MCF 10A (cell line): ENCODE measurements at regions not wholly inside any gene's neighbourhood (a gene's known extent, or its start where the extent isn't known, plus 50 kb on each side); places are given as distances from the start of the nearest gene placed in this dataset.

Experiments used
- BruUV-seq: library from RNA; stranded (reverse); fragments of 400-500 nt; replicated peaks from 2 replicates; lab custom pipeline; 2021; lab: Mats Ljungman, UMichigan
- CTCF ChIA-PET: fragments of 300-600 bp; sonication (Branson Sonifier 250); formaldehyde crosslinking; extraction: SDS; loops from one replicate; lab custom pipeline; 2021; ENCODE audit warnings: antibody characterized with exemption, inconsistent platforms; lab: Yijun Ruan, JAX
- POLR2A ChIA-PET: fragments of 300-600, 350-650 bp; sonication (Branson Sonifier 250); formaldehyde crosslinking; extraction: SDS; loops from one replicate; lab custom pipeline; 2020; ENCODE audit warnings: antibody characterized with exemption, inconsistent platforms; lab: Yijun Ruan, JAX
- DNase-seq: peaks from one replicate; pipeline ENCODE4 v3.0.0-alpha.2; 2018; ENCODE audit not compliant: unreplicated experiment
- H3K27ac Mint-ChIP-seq: one replicate; pipeline ENCODE4 v1.8.0; 2022; ENCODE audit warnings: mild to moderate bottlenecking, low read depth, mixed read lengths; ENCODE audit not compliant: unreplicated experiment
- H3K27me3 Mint-ChIP-seq: one replicate; pipeline ENCODE4 v1.8.0; 2022; ENCODE audit warnings: mixed read lengths; ENCODE audit not compliant: insufficient read depth, unreplicated experiment
- H3K36me3 Mint-ChIP-seq: one replicate; pipeline ENCODE4 v1.8.0; 2022; ENCODE audit warnings: mild to moderate bottlenecking, moderate library complexity, mixed read lengths; ENCODE audit not compliant: insufficient read depth, unreplicated experiment
- H3K4me1 Mint-ChIP-seq: one replicate; pipeline ENCODE4 v1.8.0; 2022; ENCODE audit warnings: mixed read lengths; ENCODE audit not compliant: insufficient read depth, unreplicated experiment
- H3K4me3 Mint-ChIP-seq: one replicate; pipeline ENCODE4 v1.8.0; 2022; ENCODE audit warnings: mild to moderate bottlenecking, moderate library complexity, mixed read lengths; ENCODE audit not compliant: unreplicated experiment
- H3K9me3 Mint-ChIP-seq: one replicate; pipeline ENCODE4 v1.8.0; 2022; ENCODE audit warnings: mixed read lengths; ENCODE audit not compliant: unreplicated experiment
- CTCF ChIP-seq: fragments of 200-600 bp; IDR thresholded peaks from one replicate; pipeline ENCODE4 v1.8.0; 2022; ENCODE audit warnings: antibody characterized with exemption, mild to moderate bottlenecking; ENCODE audit not compliant: unreplicated experiment
- intact Hi-C: fragments of 100-400 bp; cut with micrococcal nuclease; formaldehyde crosslinking; loops from 2 replicates; pipeline ENCODE4 v1.14.1; 2022

GRCh38 chr6:147667082-147667481 lies 158.6 kb downstream of the SAMD5 start:
- DNase-seq, result no peak
- no peak for TF ChIP-seq CTCF
- CTCF ChIA-PET, result interaction anchor here (0.5 to 1.2 kb wide), 3 partner anchors 8 to 401 kb away, joined by 3 read pairs; no protein-coding TSS in a partner anchor
- POLR2A ChIA-PET, result no interaction called here
- no TSS peak for BruUV-seq
- Mint-ChIP-seq H3K9me3 (peaks cover 18% of the 10 kb centered on the region), H3K4me1 (no peaks in the 10 kb centered on the region), H3K27ac (no peak overlapping the region), H3K36me3 (no peaks in the 10 kb centered on the region), H3K27me3 (no peaks in the 10 kb centered on the region), H3K4me3 (no peak overlapping the region)
- intact Hi-C loops, result no loop called here

GRCh38 chr6:147674099-147674498 lies 165.6 kb downstream of the SAMD5 start:
- no peak for DNase-seq
- H3K27ac Mint-ChIP-seq, result no peak overlapping the region
- BruUV-seq, result no TSS peak
- no peaks in the 10 kb centered on the region for H3K36me3 Mint-ChIP-seq
- no peaks in the 10 kb centered on the region for H3K4me1 Mint-ChIP-seq
- POLR2A ChIA-PET, result interaction anchor here (0.7 kb wide), 1 partner anchor 153 kb away, joined by 3 read pairs; no protein-coding TSS in a partner anchor
- no peaks in the 10 kb centered on the region for H3K27me3 Mint-ChIP-seq
- TF ChIP-seq CTCF, result no peak
- H3K9me3 Mint-ChIP-seq, result peaks cover 18% of the 10 kb centered on the region
- intact Hi-C loops, result no loop called here
- no peak overlapping the region for H3K4me3 Mint-ChIP-seq
- CTCF ChIA-PET, result no interaction called here

GRCh38 chr6:147674794-147675193 lies 166.3 kb downstream of the SAMD5 start:
- CTCF ChIA-PET, result interaction anchor here (1.1 kb wide), 1 partner anchor 8 kb away, joined by 3 read pairs; no protein-coding TSS in a partner anchor
- intact Hi-C loops, result no loop called here
- Mint-ChIP-seq H3K27me3 (no peaks in the 10 kb centered on the region), H3K9me3 (peaks cover 13% of the 10 kb centered on the region), H3K4me3 (no peak overlapping the region), H3K4me1 (no peaks in the 10 kb centered on the region), H3K36me3 (no peaks in the 10 kb centered on the region), H3K27ac (no peak overlapping the region)
- no peak for TF ChIP-seq CTCF
- DNase-seq, result no peak
- BruUV-seq, result no TSS peak
- POLR2A ChIA-PET, result no interaction called here

DNA sequence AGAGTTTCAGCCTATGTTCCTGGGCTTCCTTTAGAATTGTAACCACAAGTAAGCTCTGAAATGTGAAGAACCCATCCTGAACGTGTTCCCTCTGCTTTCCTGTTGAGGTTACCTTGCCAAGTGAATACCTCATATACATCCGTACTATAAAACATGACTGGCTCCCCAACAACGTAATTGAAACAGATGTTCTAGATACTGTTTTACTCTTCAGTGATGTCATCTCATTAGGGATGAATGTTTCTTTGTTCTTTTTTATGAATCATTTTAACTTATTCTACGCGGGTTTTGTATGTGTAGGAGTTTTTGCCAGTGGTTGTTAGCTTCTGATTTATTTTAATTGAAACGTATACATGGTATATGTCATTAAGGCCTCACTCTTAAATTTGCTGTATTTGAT lies 166.8 kb downstream of the SAMD5 start:
- no peaks in the 10 kb centered on the region for H3K36me3 Mint-ChIP-seq
- ChIA-PET CTCF (interaction anchor here (1.1 kb wide), 1 partner anchor 9 kb away, joined by 3 read pairs; no protein-coding TSS in a partner anchor), POLR2A (no interaction called here)
- no peaks in the 10 kb centered on the region for H3K27me3 Mint-ChIP-seq
- no peak overlapping the region for H3K27ac Mint-ChIP-seq
- no peak for TF ChIP-seq CTCF
- no TSS peak for BruUV-seq
- no peaks in the 10 kb centered on the region for H3K4me1 Mint-ChIP-seq
- intact Hi-C loops, result no loop called here
- H3K9me3 Mint-ChIP-seq, result peaks cover 8% of the 10 kb centered on the region
- no peak overlapping the region for H3K4me3 Mint-ChIP-seq
- no peak for DNase-seq
